Right forelimb (tissue), 1 donor: ENCODE measurements at regions not wholly inside any gene's neighbourhood (a gene's known extent, or its start where the extent isn't known, plus 50 kb on each side); places are given as distances from the start of the nearest gene placed in this dataset.

Source experiments
- DNase-seq: peaks from one replicate; pipeline ENCODE4 v3.0.0-alpha.2; 2018

GRCh38 chr12:115457798-115458197, 773.8 kb upstream of the TBX3 start:
- DNase-seq = no peak

- no peak for DNase-seq
Measured at GRCh38 chr12:115456946-115457689, 773.1 kb upstream of the TBX3 start.

- DNase-seq = no peak
Measured at GRCh38 chr12:115455268-115455681, 771.3 kb upstream of the TBX3 start.

- DNase-seq = no peak
Measured at GRCh38 chr12:115452751-115453281, 768.8 kb upstream of the TBX3 start.

GRCh38 chr12:115451780-115452736, 768.1 kb upstream of the TBX3 start:
- DNase-seq = peak; percentile 49

GRCh38 chr12:115451151-115451779, 767.3 kb upstream of the TBX3 start:
- no peak for DNase-seq

GRCh38 chr12:115450710-115451109, 766.7 kb upstream of the TBX3 start:
- no peak for DNase-seq

GRCh38 chr12:115450017-115450416, 766.0 kb upstream of the TBX3 start:
- DNase-seq = no peak

GRCh38 chr12:115449526-115449925, 765.6 kb upstream of the TBX3 start:
- no peak for DNase-seq

- no peak for DNase-seq
Measured at GRCh38 chr12:115444346-115444745, 760.4 kb upstream of the TBX3 start.

- no peak for DNase-seq
Measured at GRCh38 chr12:115443351-115443938, 759.5 kb upstream of the TBX3 start.

GRCh38 chr12:115440438-115440837, 756.5 kb upstream of the TBX3 start:
- no peak for DNase-seq

- no peak for DNase-seq
Measured at GRCh38 chr12:115439008-115439601, 755.1 kb upstream of the TBX3 start.

GRCh38 chr12:115438314-115438713, 754.3 kb upstream of the TBX3 start:
- no peak for DNase-seq

- DNase-seq = no peak
Measured at GRCh38 chr12:115437061-115437567, 753.1 kb upstream of the TBX3 start.

- no peak for DNase-seq
Measured at GRCh38 chr12:115433014-115433634, 749.1 kb upstream of the TBX3 start.

- DNase-seq = no peak
Measured at GRCh38 chr12:115430636-115431035, 746.7 kb upstream of the TBX3 start.

GRCh38 chr12:115426732-115427131, 742.8 kb upstream of the TBX3 start:
- DNase-seq = no peak

GRCh38 chr12:115424003-115424402, 740.0 kb upstream of the TBX3 start:
- no peak for DNase-seq

GRCh38 chr12:115423546-115423987, 739.6 kb upstream of the TBX3 start:
- DNase-seq = no peak

- DNase-seq = no peak
Measured at GRCh38 chr12:115422845-115423545, 739.0 kb upstream of the TBX3 start.
